ENCODE measurements at regions not wholly inside any gene's neighbourhood (a gene's known extent, or its start where the extent isn't known, plus 50 kb on each side); places are given as distances from the start of the nearest gene placed in this dataset.

DNA sequence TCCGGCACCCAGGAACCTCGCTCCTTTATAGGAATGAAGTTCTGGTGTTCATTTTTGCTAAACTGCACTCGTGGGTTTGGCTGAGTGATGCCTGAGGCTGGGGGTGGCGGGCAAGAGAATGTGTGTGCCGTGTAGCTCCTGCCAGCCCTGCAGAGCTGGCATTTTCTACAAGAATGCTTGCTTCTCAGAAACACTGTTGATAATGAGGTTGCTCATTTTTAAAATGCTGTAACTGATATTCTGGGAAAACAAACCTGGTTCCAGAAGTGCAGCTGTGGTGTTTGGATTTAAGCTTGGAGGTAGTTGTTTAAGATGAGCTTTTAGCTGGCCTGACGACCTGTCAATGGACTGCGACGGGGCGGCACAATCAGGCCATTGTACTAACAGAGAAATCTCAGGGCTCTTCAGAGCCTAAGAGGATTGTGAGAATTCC is 511.9 kb upstream of the TNP1 start:
- TF ChIP-seq, protein P1, sequence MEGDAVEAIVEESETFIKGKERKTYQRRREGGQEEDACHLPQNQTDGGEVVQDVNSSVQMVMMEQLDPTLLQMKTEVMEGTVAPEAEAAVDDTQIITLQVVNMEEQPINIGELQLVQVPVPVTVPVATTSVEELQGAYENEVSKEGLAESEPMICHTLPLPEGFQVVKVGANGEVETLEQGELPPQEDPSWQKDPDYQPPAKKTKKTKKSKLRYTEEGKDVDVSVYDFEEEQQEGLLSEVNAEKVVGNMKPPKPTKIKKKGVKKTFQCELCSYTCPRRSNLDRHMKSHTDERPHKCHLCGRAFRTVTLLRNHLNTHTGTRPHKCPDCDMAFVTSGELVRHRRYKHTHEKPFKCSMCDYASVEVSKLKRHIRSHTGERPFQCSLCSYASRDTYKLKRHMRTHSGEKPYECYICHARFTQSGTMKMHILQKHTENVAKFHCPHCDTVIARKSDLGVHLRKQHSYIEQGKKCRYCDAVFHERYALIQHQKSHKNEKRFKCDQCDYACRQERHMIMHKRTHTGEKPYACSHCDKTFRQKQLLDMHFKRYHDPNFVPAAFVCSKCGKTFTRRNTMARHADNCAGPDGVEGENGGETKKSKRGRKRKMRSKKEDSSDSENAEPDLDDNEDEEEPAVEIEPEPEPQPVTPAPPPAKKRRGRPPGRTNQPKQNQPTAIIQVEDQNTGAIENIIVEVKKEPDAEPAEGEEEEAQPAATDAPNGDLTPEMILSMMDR (IDR thresholded peaks at IDR 0.05) = no peak
- 93% methylated on average over 6 of the region's 9 CpGs for WGBS (ENCODE audit: insufficient coverage)
- no peaks in the 10 kb centered on the region for H3K79me2 ChIP-seq (ENCODE audit: insufficient read depth, low read length)
- Mint-ChIP-seq H3K27ac (no peak overlapping the region), H3K36me3 (peaks cover 0 to 2% of the 10 kb centered on the region in 2 donors), H3K4me1 (peaks cover 8% of the 10 kb centered on the region), H3K27me3 (ENCODE audit: low read depth in 3 of 3) (peaks cover 7 to 9% (median 8%) of the 10 kb centered on the region in 3 donors), H3K4me3 (no peak overlapping the region), H3K9me3 (no peaks in the 10 kb centered on the region)
- no peak overlapping the region for H2AFZ ChIP-seq (ENCODE audit: insufficient read depth, low read depth, low read length, poor library complexity, severe bottlenecking)
- H4K20me1 ChIP-seq (ENCODE audit: insufficient read depth, low read length) = no peaks in the 10 kb centered on the region
- H3K9me3 ChIP-seq (replicated peaks in 1 of 2; ENCODE audit: control insufficient read depth in 1 of 2, insufficient read depth in 1 of 2, low read length in 2 of 2) = no peaks in the 10 kb centered on the region
- H3K27ac ChIP-seq (ENCODE audit: low read depth in 1 of 2, low read length in 2 of 2) = no peak overlapping the region
- peaks cover 0 to 3% of the 10 kb centered on the region in 2 donors for H3K4me1 ChIP-seq (ENCODE audit: control insufficient read depth in 1 of 2, insufficient read depth in 2 of 2, low read length in 2 of 2)
- no peaks in the 10 kb centered on the region for H3K27me3 ChIP-seq (ENCODE audit: control insufficient read depth in 2 of 2, insufficient read depth in 2 of 2, low read length in 2 of 2)
- no peak overlapping the region for H3K4me2 ChIP-seq (replicated peaks; ENCODE audit: extremely low read depth, low read length, poor library complexity, severe bottlenecking)
- H3K36me3 ChIP-seq (replicated peaks in 1 of 2; ENCODE audit: control insufficient read depth in 1 of 2, insufficient read depth in 2 of 2, low read length in 2 of 2) = no peaks in the 10 kb centered on the region
- H3K4me3 ChIP-seq (replicated peaks in 1 of 3; ENCODE audit: low read depth in 2 of 3, low read length in 3 of 3) = no peak overlapping the region
- H3K9ac ChIP-seq (ENCODE audit: insufficient read depth, low read length, poor library complexity, severe bottlenecking) = no peak overlapping the region
- intact Hi-C loops (cut with micrococcal nuclease) = no loop called here
- DNase-seq = no peak

DNA sequence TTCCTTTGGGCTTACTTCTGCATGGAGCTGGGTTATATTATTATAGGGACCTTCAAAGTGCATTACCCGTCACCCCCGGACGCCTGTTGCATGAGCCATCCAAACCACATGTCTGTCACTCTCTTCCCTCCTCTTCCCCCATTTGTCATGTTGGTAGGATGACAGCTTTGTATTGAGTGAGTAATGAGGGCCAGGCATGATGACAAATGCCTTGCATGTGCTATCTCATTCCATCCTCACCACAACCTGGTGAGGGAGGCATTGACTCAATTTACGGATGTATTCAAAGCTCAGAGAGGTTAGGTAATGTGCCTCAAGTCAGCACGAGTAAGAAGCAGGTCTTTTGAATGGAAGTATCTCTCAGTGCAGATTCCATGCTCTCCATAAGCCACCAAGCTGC is 510.5 kb upstream of the TNP1 start:
- intact Hi-C loops (cut with micrococcal nuclease) = no loop called here
- Mint-ChIP-seq H3K4me3 (no peak overlapping the region), H3K27me3 (ENCODE audit: low read depth in 3 of 3) (peaks cover 4 to 7% (median 7%) of the 10 kb centered on the region in 3 donors), H3K27ac (no peak overlapping the region), H3K9me3 (no peaks in the 10 kb centered on the region), H3K36me3 (peaks cover 0 to 2% of the 10 kb centered on the region in 2 donors), H3K4me1 (peaks cover 8% of the 10 kb centered on the region)
- Histone ChIP-seq H3K27ac (ENCODE audit: low read depth in 1 of 2, low read length in 2 of 2) (no peak overlapping the region), H2AFZ (ENCODE audit: insufficient read depth, low read depth, low read length, poor library complexity, severe bottlenecking) (no peak overlapping the region), H3K4me3 (replicated peaks in 1 of 3; ENCODE audit: low read depth in 2 of 3, low read length in 3 of 3) (no peak overlapping the region), H3K4me1 (ENCODE audit: control insufficient read depth in 1 of 2, insufficient read depth in 2 of 2, low read length in 2 of 2) (peaks cover 0 to 3% of the 10 kb centered on the region in 2 donors), H3K9me3 (replicated peaks in 1 of 2; ENCODE audit: control insufficient read depth in 1 of 2, insufficient read depth in 1 of 2, low read length in 2 of 2) (no peaks in the 10 kb centered on the region), H3K9ac (ENCODE audit: insufficient read depth, low read length, poor library complexity, severe bottlenecking) (no peak overlapping the region), H3K36me3 (replicated peaks in 1 of 2; ENCODE audit: control insufficient read depth in 1 of 2, insufficient read depth in 2 of 2, low read length in 2 of 2) (no peaks in the 10 kb centered on the region), H3K27me3 (ENCODE audit: control insufficient read depth in 2 of 2, insufficient read depth in 2 of 2, low read length in 2 of 2) (no peaks in the 10 kb centered on the region), H3K4me2 (replicated peaks; ENCODE audit: extremely low read depth, low read length, poor library complexity, severe bottlenecking) (no peak overlapping the region), H3K79me2 (ENCODE audit: insufficient read depth, low read length) (no peaks in the 10 kb centered on the region), H4K20me1 (ENCODE audit: insufficient read depth, low read length) (no peaks in the 10 kb centered on the region)
- peak; percentile 22 to 64 (median 37) for DNase-seq
- TF ChIP-seq, protein P1 (IDR thresholded peaks at IDR 0.05) = no peak
- WGBS (ENCODE audit: insufficient coverage) = no CpG with 5 or more reads among the region's 5 CpGs

All from CD14-positive monocyte (primary cell).